Stimulated activated effector memory CD8-positive, alpha-beta T cell treated with anti-CD3 and anti-CD28 coated beads, Interleukin-12 subunit alpha, Interleukin-12 subunit beta, amount 100 ng/mL, for 72 hours (primary cell): ENCODE measurements at regions not wholly inside any gene's neighbourhood (a gene's known extent, or its start where the extent isn't known, plus 50 kb on each side); places are given as distances from the start of the nearest gene placed in this dataset.
A peak's percentile ranks its signal among the peaks of the same experiment; 100 is the strongest.
"Not testable (repeated sequence)": the region's sequence is repeated elsewhere in the genome, so short reads cannot be mapped to it uniquely, and the experiment has no call there.

Experiments used
- ATAC-seq: fragments of 150-1000 bp; cut with Tn5 transposase; 2 replicates; pipeline ENCODE4 v1.10.0; 2021
- DNase-seq, 2 donors: peaks; one replicate each; pipeline ENCODE4 v3.0.0; 2021 to 2022; ENCODE audit warnings: low spot score in 2 of 2
- H3K27ac Mint-ChIP-seq: one replicate; pipeline ENCODE4 v1.8.0; 2022; ENCODE audit warnings: mild to moderate bottlenecking, mixed read lengths
- H3K36me3 Mint-ChIP-seq: one replicate; pipeline ENCODE4 v1.8.0; 2022; ENCODE audit warnings: mild to moderate bottlenecking, mixed read lengths
- H3K4me1 Mint-ChIP-seq: one replicate; pipeline ENCODE4 v1.8.0; 2022; ENCODE audit warnings: mixed read lengths
- H3K4me3 Mint-ChIP-seq: one replicate; pipeline ENCODE4 v1.8.0; 2022; ENCODE audit warnings: mild to moderate bottlenecking, mixed read lengths
- H3K9me3 Mint-ChIP-seq: one replicate; pipeline ENCODE4 v1.8.0; 2022; ENCODE audit warnings: mixed read lengths

DNA sequence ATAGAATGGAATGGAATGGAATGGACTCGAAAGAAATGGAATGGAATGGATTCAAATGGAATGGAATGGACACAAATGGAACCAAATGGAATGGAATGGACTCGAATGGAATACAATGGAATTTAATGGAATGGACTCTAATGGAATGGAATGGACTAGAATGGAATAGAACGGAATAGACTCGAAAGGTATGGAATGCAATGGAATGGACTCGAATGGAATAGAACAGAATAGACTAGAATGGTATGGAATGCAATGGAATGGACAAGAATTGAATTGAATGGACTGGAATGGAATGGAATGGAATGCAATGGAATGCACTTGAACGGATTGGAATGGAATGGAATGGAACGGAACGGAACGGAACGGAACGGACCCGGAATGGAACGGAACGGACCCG is 101.7 kb upstream of the FBXO28 start:
- not testable (repeated sequence) for H3K9me3 Mint-ChIP-seq, H3K27ac Mint-ChIP-seq, H3K36me3 Mint-ChIP-seq, H3K4me1 Mint-ChIP-seq, DNase-seq, ATAC-seq, H3K4me3 Mint-ChIP-seq

DNA sequence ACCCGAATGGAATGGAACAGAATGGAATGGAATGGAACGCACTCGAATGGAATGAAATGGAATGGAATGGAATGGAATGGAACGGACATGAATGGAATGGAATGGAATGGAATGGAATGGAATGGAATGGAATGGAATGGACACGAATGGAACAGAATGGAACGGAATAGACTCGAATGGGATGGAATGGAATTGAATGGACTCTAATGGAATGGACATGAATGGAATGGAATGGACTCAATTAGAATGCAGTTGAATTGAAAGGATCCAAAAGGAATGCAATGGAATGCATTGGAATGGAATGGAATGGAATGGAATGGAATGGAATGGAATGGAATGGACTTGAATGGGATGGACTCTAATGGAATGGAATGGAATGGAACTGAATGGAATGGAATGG is 102.2 kb upstream of the FBXO28 start:
- H3K4me3 Mint-ChIP-seq, ATAC-seq, H3K9me3 Mint-ChIP-seq, H3K36me3 Mint-ChIP-seq, DNase-seq, H3K4me1 Mint-ChIP-seq, H3K27ac Mint-ChIP-seq: not testable (repeated sequence)

DNA sequence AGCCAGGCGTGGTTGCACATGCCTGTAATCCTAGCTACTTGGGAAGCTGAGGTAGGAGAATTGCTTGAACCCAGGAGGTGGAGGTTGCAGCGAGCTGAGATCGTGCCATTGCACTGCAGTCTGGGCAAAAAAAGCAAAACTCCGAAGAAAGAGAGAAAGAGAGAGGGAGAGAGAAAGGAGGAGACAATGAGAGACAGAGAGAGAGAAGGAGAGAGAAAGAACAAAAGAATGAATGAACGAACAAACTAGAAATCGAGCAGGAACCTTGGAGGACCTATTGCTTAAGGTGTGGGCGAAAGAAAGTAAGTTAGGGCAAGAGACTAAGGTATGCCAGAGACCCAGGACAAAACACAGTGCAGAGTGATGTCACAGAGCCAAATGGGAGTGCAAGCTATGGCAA is 102.8 kb upstream of the FBXO28 start:
- not testable (repeated sequence) for H3K27ac Mint-ChIP-seq, H3K4me3 Mint-ChIP-seq, H3K36me3 Mint-ChIP-seq, H3K4me1 Mint-ChIP-seq, H3K9me3 Mint-ChIP-seq, DNase-seq, ATAC-seq

DNA sequence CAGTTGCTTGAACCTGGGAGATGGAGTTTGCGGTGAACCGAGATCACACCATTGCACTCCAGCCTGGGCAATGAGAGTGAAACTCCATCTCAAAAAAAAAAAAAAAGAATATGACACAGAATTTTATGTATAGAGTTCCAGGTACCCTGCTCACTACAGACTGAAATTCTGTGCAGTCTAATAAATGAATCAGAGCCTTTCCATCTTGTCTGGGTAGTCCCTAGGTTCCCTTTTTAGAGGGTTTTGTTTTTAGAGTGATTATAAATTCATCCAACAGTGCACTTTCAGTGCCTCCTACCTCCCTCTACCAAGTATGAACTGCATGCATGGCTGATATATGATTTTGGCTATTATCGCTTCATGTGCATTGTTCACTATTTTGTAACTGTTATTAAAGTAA is 107.9 kb upstream of the FBXO28 start:
- H3K27ac Mint-ChIP-seq, H3K9me3 Mint-ChIP-seq, H3K4me1 Mint-ChIP-seq, H3K4me3 Mint-ChIP-seq, DNase-seq, ATAC-seq: not testable (repeated sequence)
- H3K36me3 Mint-ChIP-seq: peaks cover 26% of the 10 kb centered on the region

DNA sequence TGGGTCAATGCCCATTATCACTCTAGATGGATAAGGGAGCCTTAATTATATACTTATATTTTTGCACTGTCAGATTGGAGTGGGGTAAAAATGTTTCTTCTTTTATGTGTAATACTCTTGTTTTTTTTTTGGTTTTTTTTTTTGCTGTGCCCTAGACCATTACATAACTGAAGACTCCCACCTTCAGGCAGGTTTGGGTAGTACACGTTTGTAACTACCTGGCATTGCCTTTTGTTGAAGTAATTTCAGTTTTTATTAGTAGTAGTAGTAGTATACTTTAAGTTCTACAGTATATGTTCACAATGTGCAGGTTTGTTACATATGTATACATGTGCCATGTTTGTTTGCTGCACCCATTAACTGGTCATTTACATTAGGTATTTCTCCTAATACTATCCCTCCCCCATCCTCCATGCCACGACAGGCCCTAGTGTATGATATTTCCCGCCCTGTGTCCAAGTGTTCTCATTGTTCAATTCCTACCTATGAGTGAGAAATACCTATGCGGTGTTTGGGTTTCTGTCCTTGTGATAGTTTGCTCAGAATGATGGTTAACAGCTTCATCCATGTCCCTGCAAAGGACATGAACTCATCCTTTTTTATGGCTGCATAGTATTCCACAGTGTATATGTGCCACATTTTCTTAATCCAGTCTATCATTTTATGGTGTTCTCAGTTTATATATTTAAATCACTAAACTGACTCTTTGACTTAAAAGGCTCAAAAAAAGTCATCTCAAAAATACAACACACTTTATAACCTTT is 109.2 kb upstream of the FBXO28 start:
- H3K4me3 Mint-ChIP-seq, ATAC-seq, H3K9me3 Mint-ChIP-seq, H3K4me1 Mint-ChIP-seq, H3K27ac Mint-ChIP-seq: not testable (repeated sequence)
- H3K36me3 Mint-ChIP-seq: peaks cover 31% of the 10 kb centered on the region
- peak in 1 of 2 donors; percentile 59 for DNase-seq

DNA sequence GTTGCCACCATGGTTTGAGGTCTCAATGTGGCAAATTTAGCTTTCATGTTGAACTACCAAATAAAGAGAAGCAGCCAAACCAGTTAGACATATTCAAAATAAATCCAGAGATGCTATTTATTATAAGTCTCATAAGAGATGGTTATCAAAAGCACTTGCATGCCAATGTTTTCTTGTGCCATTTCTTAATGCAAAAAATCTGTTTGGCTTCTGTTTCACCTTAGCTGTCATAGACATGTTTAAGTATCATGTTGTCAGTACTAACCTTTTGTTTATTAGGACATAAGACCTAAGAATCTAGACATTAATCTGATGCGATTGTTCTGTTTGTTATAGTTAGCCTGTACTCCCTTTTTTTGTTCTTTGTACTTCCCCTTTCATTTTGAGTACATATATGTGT is 110.0 kb upstream of the FBXO28 start:
- not testable (repeated sequence) for H3K9me3 Mint-ChIP-seq, H3K27ac Mint-ChIP-seq, H3K4me1 Mint-ChIP-seq, ATAC-seq, H3K4me3 Mint-ChIP-seq, DNase-seq
- H3K36me3 Mint-ChIP-seq: peaks cover 31% of the 10 kb centered on the region

DNA sequence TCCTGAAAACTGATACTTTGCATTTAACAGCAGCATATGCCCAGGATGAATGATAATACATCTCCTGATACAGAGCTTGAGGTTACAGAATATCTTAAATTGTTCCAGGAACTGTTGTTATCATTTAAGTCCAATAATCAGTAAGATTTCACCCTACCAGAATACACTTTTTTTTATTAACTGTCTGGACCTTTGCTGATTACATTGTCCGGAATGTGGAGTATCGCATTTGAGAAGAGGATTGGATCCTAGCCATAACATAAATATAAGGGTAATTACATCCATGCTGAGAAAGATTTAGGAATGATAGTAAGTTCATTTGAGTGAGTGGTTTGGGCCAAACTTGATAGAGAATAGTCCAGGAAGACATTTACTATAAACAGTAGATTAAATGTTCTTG is 112.2 kb upstream of the FBXO28 start:
- ATAC-seq, DNase-seq, H3K9me3 Mint-ChIP-seq, H3K27ac Mint-ChIP-seq, H3K4me3 Mint-ChIP-seq: not testable (repeated sequence)
- H3K36me3 Mint-ChIP-seq: peaks cover 25% of the 10 kb centered on the region
- H3K4me1 Mint-ChIP-seq: peaks cover 11% of the 10 kb centered on the region

DNA sequence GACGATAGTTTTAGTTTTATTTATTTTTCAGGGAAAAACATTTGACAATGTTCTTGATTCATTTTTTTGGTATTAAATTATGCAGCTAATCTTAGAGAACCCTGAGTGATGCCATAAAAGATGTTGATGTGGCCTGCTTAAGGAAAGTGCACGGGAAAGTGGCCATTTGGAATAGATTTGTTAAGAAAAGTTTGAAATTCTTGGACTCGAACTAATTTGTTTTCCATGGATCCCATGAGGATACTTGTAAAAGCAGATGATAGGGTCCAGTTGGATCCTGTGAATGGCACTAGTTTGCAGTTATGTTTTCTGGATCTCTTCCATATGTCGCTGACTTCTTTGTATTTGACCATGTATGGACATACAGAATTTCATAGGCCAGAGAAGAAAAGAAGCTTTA is 114.2 kb upstream of the FBXO28 start:
- DNase-seq, H3K4me3 Mint-ChIP-seq, ATAC-seq, H3K27ac Mint-ChIP-seq, H3K9me3 Mint-ChIP-seq: not testable (repeated sequence)
- peaks cover 11% of the 10 kb centered on the region for H3K4me1 Mint-ChIP-seq
- peaks cover 13% of the 10 kb centered on the region for H3K36me3 Mint-ChIP-seq

DNA sequence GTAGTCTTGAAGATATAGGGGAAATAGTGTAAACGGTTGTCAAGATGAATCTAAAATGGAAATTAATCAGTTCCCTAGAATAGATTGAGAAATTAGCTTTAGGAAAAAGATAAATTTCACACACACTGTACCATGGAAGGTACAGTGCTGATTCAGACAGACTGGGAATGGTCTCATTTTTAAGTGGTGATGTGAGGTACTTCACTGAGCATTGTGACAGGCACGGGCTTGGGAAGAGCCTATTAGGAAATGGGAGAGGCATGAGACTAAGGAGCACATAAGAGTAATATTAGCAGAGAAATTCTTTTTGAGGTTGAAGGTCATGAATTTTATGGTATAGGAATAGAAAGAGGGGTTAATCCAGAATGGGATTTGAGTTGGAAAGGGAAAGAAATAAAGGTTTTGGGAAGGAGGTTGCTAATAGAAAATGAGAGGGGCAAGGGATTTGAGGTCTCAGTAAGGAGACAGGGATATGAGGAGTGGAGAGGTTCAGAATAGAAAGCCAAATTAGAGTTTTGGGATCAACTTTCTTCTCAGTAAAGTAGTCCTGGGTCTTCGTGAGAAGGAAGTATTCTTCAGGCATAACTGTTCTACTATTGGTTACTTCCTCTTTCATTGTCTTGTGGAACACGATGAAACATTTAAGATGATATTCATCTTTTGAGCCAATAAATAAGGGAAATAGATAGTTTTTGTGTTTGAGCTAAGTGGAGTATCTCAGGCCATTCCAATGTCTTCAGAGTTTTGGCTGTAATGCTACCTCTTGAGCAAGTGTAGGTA is 115.0 kb upstream of the FBXO28 start:
- not testable (repeated sequence) for H3K4me3 Mint-ChIP-seq, ATAC-seq, DNase-seq, H3K36me3 Mint-ChIP-seq, H3K9me3 Mint-ChIP-seq
- Mint-ChIP-seq H3K4me1 (peaks cover 11% of the 10 kb centered on the region), H3K27ac (peak overlapping the region; percentile 49)

DNA sequence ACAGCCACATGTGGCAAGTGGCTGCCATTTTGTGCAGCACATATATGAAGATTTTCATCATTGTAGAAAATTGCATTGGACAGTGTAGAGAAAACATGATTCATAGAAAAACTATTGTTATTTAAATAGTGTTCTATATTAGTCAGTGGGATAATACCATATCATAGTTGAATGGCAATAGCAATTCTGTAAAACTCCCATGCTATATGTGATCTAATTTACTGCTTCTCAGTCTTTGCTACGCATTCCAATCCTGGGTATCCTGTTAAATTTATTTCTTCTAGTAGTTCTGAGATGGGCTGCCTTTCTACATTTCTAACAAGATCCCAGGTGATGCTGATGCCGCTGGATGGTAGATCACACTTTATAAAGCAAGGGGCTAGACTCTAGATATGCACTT is 117.5 kb upstream of the FBXO28 start:
- not testable (repeated sequence) for DNase-seq, H3K27ac Mint-ChIP-seq, ATAC-seq, H3K9me3 Mint-ChIP-seq, H3K4me3 Mint-ChIP-seq
- Mint-ChIP-seq H3K36me3 (peaks cover 15% of the 10 kb centered on the region), H3K4me1 (peaks cover 11% of the 10 kb centered on the region)

DNA sequence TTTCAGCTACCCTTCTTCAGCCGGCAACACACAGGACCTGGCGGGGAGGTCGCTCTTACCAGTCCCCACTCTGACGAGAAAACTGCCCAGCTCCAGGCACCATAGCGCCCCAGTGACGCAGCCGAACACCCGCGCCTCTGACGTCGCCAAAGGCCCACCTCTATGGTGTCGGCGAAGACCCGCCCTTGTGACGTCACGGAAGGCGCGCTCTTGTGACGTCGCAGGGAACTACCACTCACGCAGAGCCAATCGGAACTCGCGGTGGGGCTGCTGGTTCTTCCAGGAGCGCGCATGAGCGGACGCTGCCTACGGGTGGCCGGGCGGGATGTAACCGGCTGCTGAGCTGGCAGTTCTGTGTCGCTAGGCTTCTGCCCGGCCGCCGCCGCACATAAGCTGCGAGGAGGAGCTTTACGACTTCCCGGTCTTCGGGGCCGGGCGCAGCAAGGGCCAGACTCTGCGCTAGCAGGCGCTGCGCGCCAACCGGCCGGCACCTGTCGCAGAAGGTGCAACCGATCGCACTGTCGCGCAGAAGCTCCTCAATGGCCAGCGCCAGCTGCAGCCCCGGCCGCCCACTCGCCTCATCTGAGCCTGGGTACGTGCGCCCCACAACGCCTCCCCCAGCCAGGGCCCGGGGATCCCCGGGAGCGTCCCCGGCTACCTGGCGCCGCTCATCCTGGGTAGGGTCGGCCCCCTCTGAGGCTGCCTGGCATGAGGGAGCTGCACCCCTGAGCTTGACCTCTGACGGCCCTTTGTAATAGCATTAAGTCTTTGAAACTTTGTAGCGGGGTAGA is 121.3 kb upstream of the FBXO28 start:
- Mint-ChIP-seq H3K36me3 (peaks cover 11% of the 10 kb centered on the region), H3K4me3 (peak overlapping the region; percentile 85), H3K27ac (peak overlapping the region; percentile 98)
- H3K4me1 Mint-ChIP-seq, H3K9me3 Mint-ChIP-seq: not testable (repeated sequence)
- DNase-seq (peak; percentile 99 to 100), ATAC-seq (peak; percentile 100)

DNA sequence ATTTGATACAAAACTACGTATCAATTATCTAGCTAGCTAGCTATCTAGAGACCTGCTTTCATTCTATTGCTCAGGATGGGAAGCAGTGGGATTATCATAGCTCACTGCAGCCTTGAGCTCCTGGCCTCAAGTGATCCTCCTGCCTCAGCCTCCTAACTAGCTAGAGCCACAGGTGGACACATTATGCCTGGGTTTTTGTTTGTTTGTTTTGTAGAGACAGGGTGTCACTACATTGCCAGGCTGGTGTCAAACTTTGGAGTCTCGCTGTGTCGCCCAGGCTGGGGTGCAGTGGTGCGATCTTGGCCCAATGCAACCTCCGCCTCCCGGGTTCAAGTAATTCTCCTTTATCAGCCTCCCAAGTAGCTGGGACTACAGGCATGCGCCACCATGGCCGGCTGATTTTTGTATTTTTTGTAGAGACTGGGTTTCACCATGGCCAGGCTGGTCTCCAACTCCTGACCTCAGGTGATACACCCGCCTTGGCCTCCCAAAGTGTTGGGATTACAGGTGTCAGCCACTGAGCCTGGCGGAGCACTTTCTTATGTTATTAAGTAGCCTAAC is 122.5 kb upstream of the FBXO28 start:
- DNase-seq, H3K4me1 Mint-ChIP-seq, H3K9me3 Mint-ChIP-seq, H3K27ac Mint-ChIP-seq, ATAC-seq: not testable (repeated sequence)
- Mint-ChIP-seq H3K4me3 (peak overlapping the region; percentile 19), H3K36me3 (peaks cover 11% of the 10 kb centered on the region)

DNA sequence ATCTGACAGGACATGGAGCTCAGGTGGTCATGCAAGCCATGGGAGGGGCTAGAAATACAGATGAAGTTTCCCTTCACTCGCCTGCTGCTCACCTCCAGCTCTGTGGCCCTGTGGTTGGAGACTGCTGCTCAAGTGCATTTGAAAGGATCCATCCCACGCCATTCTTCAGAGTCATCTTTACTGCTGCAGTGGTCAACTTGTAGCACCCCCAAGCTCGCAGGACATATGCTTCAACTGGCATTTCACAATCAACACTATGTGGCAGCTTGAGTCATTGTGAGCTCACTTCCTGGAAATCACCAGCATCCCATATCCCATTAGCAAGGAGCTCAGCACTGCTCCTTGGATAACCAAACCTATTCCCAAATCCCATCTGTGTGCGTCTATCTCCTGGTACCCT is 116.2 kb upstream of the TP53BP2 start:
- H3K36me3 Mint-ChIP-seq, H3K27ac Mint-ChIP-seq, H3K4me1 Mint-ChIP-seq, H3K9me3 Mint-ChIP-seq, H3K4me3 Mint-ChIP-seq, DNase-seq, ATAC-seq: not testable (repeated sequence)

DNA sequence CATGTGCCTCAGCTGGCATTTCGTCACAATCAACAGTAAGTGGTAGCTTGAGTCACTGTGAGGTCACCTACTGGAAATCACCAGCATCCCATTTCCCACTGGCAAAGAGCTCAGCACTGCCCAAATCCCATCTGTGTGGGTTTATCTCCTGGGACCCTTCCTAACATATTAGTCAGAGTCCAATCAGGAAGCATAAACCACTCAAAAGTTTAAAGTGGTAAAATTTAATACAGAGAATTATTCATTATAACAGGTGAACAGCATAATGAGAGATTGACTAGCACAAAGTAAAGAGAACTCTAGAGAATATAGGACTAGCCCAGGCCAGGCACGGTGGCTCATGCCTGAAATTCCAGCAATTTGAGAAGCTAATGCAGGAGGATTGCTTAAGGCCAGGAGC is 107.1 kb upstream of the TP53BP2 start:
- not testable (repeated sequence) for H3K4me3 Mint-ChIP-seq

DNA sequence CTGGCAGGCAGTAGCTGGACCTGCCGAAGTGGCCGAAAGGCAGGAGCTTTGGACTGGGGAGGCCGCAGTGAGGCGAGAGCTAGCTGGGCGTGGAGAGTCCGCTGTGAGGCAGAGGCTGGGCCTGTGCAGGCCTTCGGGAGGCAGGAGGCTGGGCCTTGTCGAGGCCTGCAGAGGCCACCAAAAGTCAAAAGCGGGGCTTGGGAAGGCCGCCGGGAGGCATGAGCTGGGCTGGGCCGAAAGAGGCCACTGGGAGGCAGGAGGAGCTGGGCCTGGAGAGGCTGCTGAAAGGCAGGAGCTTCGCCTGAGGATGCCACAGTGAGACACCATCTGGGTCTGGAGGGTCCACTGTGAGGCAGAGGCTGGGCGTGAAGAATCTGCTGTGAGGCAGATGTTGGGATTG is 105.8 kb upstream of the TP53BP2 start:
- not testable (repeated sequence) for H3K9me3 Mint-ChIP-seq, ATAC-seq, DNase-seq, H3K27ac Mint-ChIP-seq, H3K36me3 Mint-ChIP-seq, H3K4me1 Mint-ChIP-seq, H3K4me3 Mint-ChIP-seq

More for the DNA sequence above, 107.1 kb upstream of the TP53BP2 start:
- not testable (repeated sequence) for H3K4me1 Mint-ChIP-seq, H3K36me3 Mint-ChIP-seq, H3K27ac Mint-ChIP-seq, DNase-seq, H3K9me3 Mint-ChIP-seq, ATAC-seq
